GM12892 (cell line): ENCODE measurements at regions not wholly inside any gene's neighbourhood (a gene's known extent, or its start where the extent isn't known, plus 50 kb on each side); places are given as distances from the start of the nearest gene placed in this dataset.

Experiments
- POLR2AphosphoS5 ChIP-seq: IDR thresholded peaks from 2 replicates; pipeline ENCODE4 v1.6.1; 2011; ENCODE audit warnings: low read depth, low read length, control low read depth
- TAF1 ChIP-seq: IDR thresholded peaks from 2 replicates; pipeline ENCODE4 v1.6.1; 2011; ENCODE audit warnings: low read depth, mild to moderate bottlenecking, control low read depth, low read length, borderline replicate concordance

- TF ChIP-seq POLR2AphosphoS5: no peak
- no peak for TF ChIP-seq TAF1
Measured at GRCh38 chr4:66266035-66266434, 595.7 kb upstream of the EPHA5 start.
